ENCODE measurements at regions not wholly inside any gene's neighbourhood (a gene's known extent, or its start where the extent isn't known, plus 50 kb on each side); places are given as distances from the start of the nearest gene placed in this dataset.

DNA sequence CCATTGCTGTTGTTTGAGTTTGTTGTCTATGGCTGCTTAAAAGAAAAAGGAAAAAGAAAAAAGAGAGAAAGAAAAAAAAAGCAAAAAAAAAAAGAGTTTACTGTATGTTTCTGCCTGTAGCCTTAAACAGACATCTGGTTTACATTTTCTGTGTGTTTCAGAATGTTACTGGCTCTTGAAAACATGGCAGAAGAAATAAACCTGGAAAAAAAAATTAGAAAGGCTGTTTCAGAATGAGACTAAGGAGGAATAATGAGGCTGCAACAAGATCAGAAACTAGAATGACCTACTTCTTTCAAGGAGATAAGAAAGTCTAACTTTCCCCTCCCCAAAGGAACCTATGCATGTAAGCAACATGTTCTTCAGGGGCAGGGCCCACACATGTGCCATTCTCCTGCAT lies 292.1 kb downstream of the DIPK2A start:
- DNase-seq (ENCODE audit: low read depth): no peak
- TF ChIP-seq, protein P1, sequence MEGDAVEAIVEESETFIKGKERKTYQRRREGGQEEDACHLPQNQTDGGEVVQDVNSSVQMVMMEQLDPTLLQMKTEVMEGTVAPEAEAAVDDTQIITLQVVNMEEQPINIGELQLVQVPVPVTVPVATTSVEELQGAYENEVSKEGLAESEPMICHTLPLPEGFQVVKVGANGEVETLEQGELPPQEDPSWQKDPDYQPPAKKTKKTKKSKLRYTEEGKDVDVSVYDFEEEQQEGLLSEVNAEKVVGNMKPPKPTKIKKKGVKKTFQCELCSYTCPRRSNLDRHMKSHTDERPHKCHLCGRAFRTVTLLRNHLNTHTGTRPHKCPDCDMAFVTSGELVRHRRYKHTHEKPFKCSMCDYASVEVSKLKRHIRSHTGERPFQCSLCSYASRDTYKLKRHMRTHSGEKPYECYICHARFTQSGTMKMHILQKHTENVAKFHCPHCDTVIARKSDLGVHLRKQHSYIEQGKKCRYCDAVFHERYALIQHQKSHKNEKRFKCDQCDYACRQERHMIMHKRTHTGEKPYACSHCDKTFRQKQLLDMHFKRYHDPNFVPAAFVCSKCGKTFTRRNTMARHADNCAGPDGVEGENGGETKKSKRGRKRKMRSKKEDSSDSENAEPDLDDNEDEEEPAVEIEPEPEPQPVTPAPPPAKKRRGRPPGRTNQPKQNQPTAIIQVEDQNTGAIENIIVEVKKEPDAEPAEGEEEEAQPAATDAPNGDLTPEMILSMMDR (conservative IDR thresholded peaks at IDR 0.05; ENCODE audit: control insufficient read depth, insufficient read depth, low read depth, low read length): no peak
- H3K4me3 ChIP-seq (ENCODE audit: control insufficient read depth, low read depth, low read length): no peak overlapping the region

DNA sequence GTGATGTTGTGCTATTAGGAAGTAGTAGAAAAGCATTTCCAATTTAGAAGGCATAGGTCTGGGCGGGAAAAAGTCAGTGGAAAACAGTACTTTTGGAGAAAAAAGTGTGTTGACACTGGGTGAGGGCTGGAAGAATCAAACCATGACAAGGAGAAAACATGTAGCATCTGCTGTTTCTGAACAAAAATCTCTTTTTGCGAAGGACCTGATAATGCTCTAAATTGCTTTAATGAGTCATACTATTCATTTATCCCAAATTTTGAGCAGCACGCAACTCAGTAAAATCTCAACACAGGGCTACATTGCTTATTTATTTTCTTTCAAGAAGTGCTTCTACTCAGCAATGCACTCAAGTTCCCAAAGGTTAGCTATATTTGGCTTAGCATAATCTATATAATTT lies 292.7 kb downstream of the DIPK2A start:
- TF ChIP-seq, protein P1 (conservative IDR thresholded peaks at IDR 0.05; ENCODE audit: control insufficient read depth, insufficient read depth, low read depth, low read length): no peak

DNA sequence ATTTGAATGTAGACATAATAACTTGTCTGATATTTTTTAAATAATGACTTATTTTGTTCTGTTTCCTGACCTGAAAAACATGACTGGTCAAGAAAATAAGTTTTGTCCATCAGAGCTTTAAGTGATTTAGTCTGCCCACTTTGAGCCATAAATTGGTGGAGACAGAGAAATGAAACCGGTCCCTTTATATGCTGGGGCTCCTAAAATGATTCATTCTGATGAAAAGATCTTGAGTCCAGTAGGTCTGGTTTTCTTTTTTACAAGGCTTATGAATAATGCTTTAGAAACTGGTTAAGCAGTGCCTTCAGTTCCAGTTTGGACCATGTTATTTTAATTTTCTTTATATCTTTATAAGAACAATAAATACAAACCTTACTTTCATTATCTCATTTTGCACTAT lies 293.2 kb downstream of the DIPK2A start:
- no peak overlapping the region for H3K4me3 ChIP-seq (ENCODE audit: control insufficient read depth, low read depth, low read length)
- DNase-seq (ENCODE audit: low read depth): no peak
- TF ChIP-seq, protein P1 (conservative IDR thresholded peaks at IDR 0.05; ENCODE audit: control insufficient read depth, insufficient read depth, low read depth, low read length): no peak

More for the DNA sequence above, 292.7 kb downstream of the DIPK2A start:
- H3K4me3 ChIP-seq (ENCODE audit: control insufficient read depth, low read depth, low read length): no peak overlapping the region
- no peak for DNase-seq (ENCODE audit: low read depth)

DNA sequence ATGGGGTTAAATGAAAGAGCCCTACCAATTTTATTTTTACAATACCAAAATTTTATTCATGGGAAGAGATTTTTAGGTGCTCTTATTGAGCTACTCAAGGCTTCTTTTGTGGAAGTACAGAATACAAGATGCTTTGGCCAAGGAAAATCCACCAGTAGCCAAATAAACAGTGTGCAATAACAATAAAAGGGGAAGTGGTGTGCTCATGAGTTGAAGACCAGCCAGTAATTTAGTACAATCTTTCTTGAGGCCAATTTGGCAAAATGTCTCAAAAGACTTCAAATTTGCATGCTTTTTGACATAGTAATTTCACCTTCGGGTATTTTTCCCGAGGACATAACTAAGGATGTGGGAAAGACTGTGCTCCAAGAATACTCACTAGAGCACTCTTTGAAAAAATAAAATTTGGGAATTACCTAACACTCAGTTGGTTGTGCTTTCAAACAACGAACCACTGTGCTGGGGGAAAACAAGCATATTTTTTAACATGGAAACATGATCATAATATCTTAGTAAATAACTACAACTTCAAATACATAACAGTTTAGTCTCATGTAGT lies 294.0 kb downstream of the DIPK2A start:
- H3K4me3 ChIP-seq (ENCODE audit: control insufficient read depth, low read depth, low read length): no peak overlapping the region
- TF ChIP-seq, protein P1 (conservative IDR thresholded peaks at IDR 0.05; ENCODE audit: control insufficient read depth, insufficient read depth, low read depth, low read length): no peak
- DNase-seq (ENCODE audit: low read depth): no peak

DNA sequence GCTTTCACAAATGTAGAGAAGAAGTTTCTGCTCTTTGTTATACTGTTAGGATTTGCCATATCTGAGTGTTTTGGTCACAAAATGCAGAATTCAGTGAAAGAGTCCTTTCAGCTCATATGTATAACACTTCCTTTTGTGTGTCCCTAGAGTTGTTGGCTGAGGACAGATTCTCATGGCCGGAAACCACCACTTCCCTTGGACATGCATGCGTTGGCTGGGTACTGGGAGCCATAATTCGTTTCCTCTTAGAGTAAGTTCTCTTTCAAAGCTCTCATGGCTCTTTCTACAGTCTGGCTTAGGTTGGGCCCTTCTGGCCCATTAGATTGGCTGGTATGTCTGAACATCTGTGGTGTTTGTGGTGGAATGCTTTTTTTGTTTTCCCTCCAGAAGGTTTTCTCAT lies 298.5 kb downstream of the DIPK2A start:
- TF ChIP-seq, protein P1 (conservative IDR thresholded peaks at IDR 0.05; ENCODE audit: control insufficient read depth, insufficient read depth, low read depth, low read length): no peak
- DNase-seq (ENCODE audit: low read depth): no peak

DNA sequence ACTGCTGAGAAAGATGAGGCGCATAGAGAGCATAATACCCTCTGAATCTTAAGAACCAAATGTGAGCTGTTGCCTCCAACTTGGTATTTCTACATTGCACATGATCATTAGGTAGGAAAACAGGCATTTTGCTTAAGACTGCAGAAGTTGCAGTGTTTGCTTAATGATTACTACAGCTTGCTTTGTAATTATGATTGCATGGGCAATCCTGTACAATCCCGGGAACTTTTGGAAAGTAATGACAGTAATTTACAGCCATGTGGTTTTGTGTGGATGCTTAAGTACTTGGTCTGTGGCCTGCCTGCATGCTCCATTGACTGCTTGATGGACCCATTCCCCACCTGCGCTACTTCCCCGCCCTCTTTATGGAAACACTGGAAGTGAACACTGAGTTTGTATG lies 301.1 kb downstream of the DIPK2A start:
- H3K4me3 ChIP-seq (ENCODE audit: control insufficient read depth, low read depth, low read length): no peak overlapping the region
- DNase-seq (ENCODE audit: low read depth): no peak
- TF ChIP-seq, protein P1 (conservative IDR thresholded peaks at IDR 0.05; ENCODE audit: control insufficient read depth, insufficient read depth, low read depth, low read length): no peak

More for the DNA sequence above, 298.5 kb downstream of the DIPK2A start:
- no peak overlapping the region for H3K4me3 ChIP-seq (ENCODE audit: control insufficient read depth, low read depth, low read length)

DNA sequence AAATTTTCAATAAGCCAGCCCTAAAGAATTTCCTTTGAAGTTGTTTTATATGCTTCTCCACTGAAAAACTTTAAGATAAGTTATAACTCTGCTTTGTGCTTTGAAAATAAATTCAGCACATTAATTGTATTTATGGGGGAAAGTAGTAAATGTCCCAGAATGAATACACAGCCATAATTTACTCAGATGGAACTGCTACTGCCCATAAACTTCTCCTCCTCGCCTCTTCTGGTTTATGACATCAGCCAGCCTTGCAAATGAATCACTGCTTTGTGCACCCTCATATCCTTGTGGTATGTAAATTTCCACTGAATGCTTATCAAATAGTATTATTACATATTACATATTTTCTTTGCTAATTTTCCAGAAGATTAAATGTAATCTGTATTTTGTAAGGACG lies 302.0 kb downstream of the DIPK2A start:
- no peak overlapping the region for H3K4me3 ChIP-seq (ENCODE audit: control insufficient read depth, low read depth, low read length)
- TF ChIP-seq, protein P1 (conservative IDR thresholded peaks at IDR 0.05; ENCODE audit: control insufficient read depth, insufficient read depth, low read depth, low read length): no peak
- no peak for DNase-seq (ENCODE audit: low read depth)
